Small intestine (tissue), 7 donors: ENCODE measurements at regions not wholly inside any gene's neighbourhood (a gene's known extent, or its start where the extent isn't known, plus 50 kb on each side); places are given as distances from the start of the nearest gene placed in this dataset.

Source experiments
- DNase-seq, 2 donors: peaks; one replicate each; pipeline versions ENCODE4 v3.0.0 to v3.0.0-alpha.2; 2013
- FAIRE-seq: peaks from 2 replicates; lab custom pipeline; 2012; peaks lifted over from hg19 to GRCh38; lab: Jason Lieb, UNC
- H3K27ac ChIP-seq, 3 donors: one replicate each; pipeline ENCODE4 v1.5.1; 2013; ENCODE audit warnings: low read length in 2 of 3, mild to moderate bottlenecking in 2 of 3, control low read depth in 1 of 3, inconsistent platforms in 1 of 3, low read depth in 1 of 3, moderate library complexity in 1 of 3
- H3K27me3 ChIP-seq, 3 donors: one replicate each; pipeline ENCODE4 v1.6.1; 2013; ENCODE audit warnings: low read length in 3 of 3, inconsistent platforms in 1 of 3; ENCODE audit not compliant: control insufficient read depth in 3 of 3, insufficient read depth in 3 of 3
- H3K36me3 ChIP-seq, 3 donors: one replicate each; pipeline ENCODE4 v1.6.1; 2013; ENCODE audit warnings: low read length in 3 of 3, inconsistent platforms in 1 of 3, low read depth in 1 of 3, mild to moderate bottlenecking in 1 of 3, moderate library complexity in 1 of 3; ENCODE audit not compliant: control insufficient read depth in 3 of 3, insufficient read depth in 2 of 3
- H3K4me1 ChIP-seq, 3 donors: one replicate each; pipeline ENCODE4 v1.6.1; 2013; ENCODE audit warnings: low read length in 2 of 3, inconsistent platforms in 1 of 3, low read depth in 1 of 3, mild to moderate bottlenecking in 1 of 3, moderate library complexity in 1 of 3; ENCODE audit not compliant: control insufficient read depth in 3 of 3, insufficient read depth in 2 of 3
- H3K4me3 ChIP-seq, 3 donors: one replicate each; pipeline ENCODE4 v1.5.1; 2013; ENCODE audit warnings: low read length in 3 of 3, control low read depth in 1 of 3, inconsistent platforms in 1 of 3, low read depth in 1 of 3, mild to moderate bottlenecking in 1 of 3, moderate library complexity in 1 of 3
- H3K9me3 ChIP-seq, 2 donors: one replicate each; pipeline ENCODE4 v1.6.1; 2013; ENCODE audit warnings: low read depth in 1 of 2, low read length in 1 of 2; ENCODE audit not compliant: control insufficient read depth in 2 of 2, insufficient read depth in 1 of 2
- WGBS, 3 donors: extraction: QIAGEN DNeasy Blood & Tissue Kit; methylation state at CpG; one replicate each; pipeline ENCODE4 v1.1.7; 2013; 5-methylcytosine and 5-hydroxymethylcytosine counted together
- donor health status: healthy with polysubstance abuse.
- donor health status: control.
- donor health status: control.
- donor health status: Bipolar disorder and iron deficiency.
- donor health status: healthy.

DNA sequence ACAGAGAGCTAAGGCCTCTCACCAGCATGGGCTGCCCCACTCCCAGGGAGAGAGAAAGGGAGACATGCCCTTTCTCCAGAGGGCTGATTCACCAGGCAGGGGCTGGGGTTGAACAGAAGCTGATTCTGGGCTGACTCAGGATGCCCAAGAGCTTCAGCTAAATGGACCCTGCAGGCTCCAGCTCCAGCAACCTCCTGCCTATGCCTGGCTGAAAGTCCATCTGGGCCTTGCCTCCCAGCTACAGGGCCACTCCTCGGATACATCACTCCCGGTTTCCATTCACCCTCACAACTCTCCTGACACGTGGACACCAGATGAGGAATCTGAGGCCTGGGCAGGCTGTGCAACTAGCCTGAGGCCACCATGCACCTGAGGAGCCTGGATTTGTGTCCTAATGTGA lies 215.5 kb downstream of the BUD13 start:
- no peaks in the 10 kb centered on the region for H3K36me3 ChIP-seq
- H3K27me3 ChIP-seq = peaks cover 0 to 3% (median 0%) of the 10 kb centered on the region in 3 donors
- no peak overlapping the region for H3K27ac ChIP-seq
- H3K4me3 ChIP-seq = no peak overlapping the region
- 54 to 81% (median 76%) methylated on average over 3 of the region's 3 CpGs for WGBS, 3 donors
- no peak for DNase-seq
- H3K9me3 ChIP-seq = no peaks in the 10 kb centered on the region
- no peak for FAIRE-seq
- no peaks in the 10 kb centered on the region for H3K4me1 ChIP-seq

DNA sequence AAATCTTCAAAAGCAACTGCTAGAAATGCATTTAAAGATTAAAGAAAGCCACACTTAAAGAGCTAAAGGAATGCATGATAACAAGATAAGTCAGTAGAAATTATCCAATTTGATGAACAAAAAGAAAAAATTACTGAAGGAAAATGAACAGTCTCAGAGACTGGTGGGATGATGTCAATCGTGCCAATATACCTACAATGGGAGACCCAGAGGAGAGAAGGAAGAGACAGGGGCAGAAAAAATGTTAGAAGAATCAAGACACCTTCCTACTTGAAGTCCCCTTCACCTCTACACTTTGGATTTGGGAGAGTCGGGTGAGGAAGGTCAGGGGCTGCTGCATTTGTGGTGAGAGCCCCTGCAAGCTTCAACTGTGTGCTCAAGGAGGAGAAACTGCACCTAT lies 216.3 kb downstream of the BUD13 start:
- Histone ChIP-seq H3K9me3 (no peaks in the 10 kb centered on the region), H3K36me3 (no peaks in the 10 kb centered on the region), H3K4me1 (no peaks in the 10 kb centered on the region), H3K27ac (no peak overlapping the region), H3K4me3 (no peak overlapping the region), H3K27me3 (peaks cover 0 to 3% (median 0%) of the 10 kb centered on the region in 3 donors)
- FAIRE-seq (no peak), DNase-seq (no peak)
- WGBS, 3 donors = 79 to 89% (median 83%) methylated on average over 2 of the region's 2 CpGs

DNA sequence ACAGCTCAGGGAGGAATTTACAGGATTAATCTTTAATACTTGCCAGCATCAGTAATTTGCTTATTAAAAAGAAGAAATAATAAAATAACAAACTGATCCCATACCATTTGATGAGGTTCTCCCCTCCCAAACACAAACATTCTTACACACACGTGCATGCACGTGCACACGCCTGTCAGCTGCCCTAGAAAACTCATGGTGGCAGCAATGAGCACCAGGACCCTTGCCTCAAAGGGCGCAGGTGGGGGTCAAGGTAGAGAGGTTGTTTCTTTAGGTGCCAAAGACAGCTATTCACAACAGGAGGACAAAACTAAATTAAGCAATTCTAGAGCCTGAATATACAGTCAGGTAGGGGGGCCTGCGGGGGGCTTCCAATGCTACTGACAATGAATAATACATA lies 219.3 kb downstream of the BUD13 start:
- Histone ChIP-seq H3K36me3 (no peaks in the 10 kb centered on the region), H3K27me3 (peaks cover 0 to 3% (median 0%) of the 10 kb centered on the region in 3 donors), H3K27ac (no peak overlapping the region), H3K4me1 (no peaks in the 10 kb centered on the region), H3K9me3 (peaks cover 2 to 11% of the 10 kb centered on the region in 2 donors), H3K4me3 (no peak overlapping the region)
- DNase-seq (peak in 1 of 2 donors; percentile 4), FAIRE-seq (no peak)
- WGBS, 3 donors = 61 to 62% (median 62%) methylated on average over 5 of the region's 5 CpGs

GRCh38 chr11:116551576-116551975 lies 221.2 kb downstream of the BUD13 start:
- DNase-seq = no peak
- 89 to 96% (median 92%) methylated on average over 4 of the region's 4 CpGs for WGBS, 3 donors
- Histone ChIP-seq H3K36me3 (no peaks in the 10 kb centered on the region), H3K27me3 (peaks cover 0 to 3% (median 0%) of the 10 kb centered on the region in 3 donors), H3K4me1 (no peaks in the 10 kb centered on the region), H3K27ac (no peak overlapping the region), H3K9me3 (peaks cover 2 to 12% of the 10 kb centered on the region in 2 donors), H3K4me3 (no peak overlapping the region)
- FAIRE-seq = no peak

- FAIRE-seq = no peak
- WGBS, 3 donors = 78 to 83% (median 81%) methylated on average over 7 of the region's 7 CpGs
- H3K36me3 ChIP-seq = no peaks in the 10 kb centered on the region
- peaks cover 0 to 4% (median 0%) of the 10 kb centered on the region in 3 donors for H3K27me3 ChIP-seq
- no peak overlapping the region for H3K4me3 ChIP-seq
- H3K27ac ChIP-seq = no peak overlapping the region
- peaks cover 2 to 12% of the 10 kb centered on the region in 2 donors for H3K9me3 ChIP-seq
- H3K4me1 ChIP-seq = no peaks in the 10 kb centered on the region
- no peak for DNase-seq
These were observed 224.5 kb downstream of the BUD13 start for GRCh38 chr11:116548256-116548655.

GRCh38 chr11:116547571-116547970 lies 225.2 kb downstream of the BUD13 start:
- peaks cover 2 to 12% of the 10 kb centered on the region in 2 donors for H3K9me3 ChIP-seq
- no peak for FAIRE-seq
- WGBS, 3 donors = 54 to 81% (median 67%) methylated on average over 2 of the region's 2 CpGs

DNA sequence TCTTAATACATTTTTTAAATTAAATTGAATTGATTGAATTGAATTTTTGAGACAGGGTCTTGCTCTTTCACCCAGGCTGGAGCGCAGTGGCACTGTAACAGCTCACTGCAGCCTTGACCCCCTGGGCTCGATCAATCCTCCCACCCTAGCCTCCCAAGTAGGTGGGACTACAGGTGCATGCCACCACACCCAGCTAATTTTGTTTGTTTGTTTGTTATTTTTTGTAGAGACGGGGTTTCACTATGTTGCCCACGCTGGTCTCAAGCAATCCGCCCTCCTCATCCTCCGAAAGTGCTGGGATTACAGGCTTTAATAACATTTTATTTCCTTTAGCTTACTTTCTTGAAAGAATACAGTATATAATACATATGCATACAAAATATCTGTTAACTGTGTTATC lies 226.9 kb downstream of the BUD13 start:
- H3K36me3 ChIP-seq = no peaks in the 10 kb centered on the region
- DNase-seq = no peak
- no peaks in the 10 kb centered on the region for H3K4me1 ChIP-seq
- WGBS, 3 donors = 81 to 88% (median 87%) methylated on average over 6 of the region's 6 CpGs
- peaks cover 2 to 12% of the 10 kb centered on the region in 2 donors for H3K9me3 ChIP-seq
- FAIRE-seq = no peak
- H3K27ac ChIP-seq = no peak overlapping the region
- H3K4me3 ChIP-seq = no peak overlapping the region
- H3K27me3 ChIP-seq = peaks cover 0 to 4% (median 0%) of the 10 kb centered on the region in 3 donors

More at GRCh38 chr11:116547571-116547970, 225.2 kb downstream of the BUD13 start:
- Histone ChIP-seq H3K36me3 (no peaks in the 10 kb centered on the region), H3K27me3 (peaks cover 0 to 4% (median 0%) of the 10 kb centered on the region in 3 donors), H3K4me1 (no peaks in the 10 kb centered on the region), H3K27ac (no peak overlapping the region), H3K4me3 (no peak overlapping the region)
- no peak for DNase-seq

DNA sequence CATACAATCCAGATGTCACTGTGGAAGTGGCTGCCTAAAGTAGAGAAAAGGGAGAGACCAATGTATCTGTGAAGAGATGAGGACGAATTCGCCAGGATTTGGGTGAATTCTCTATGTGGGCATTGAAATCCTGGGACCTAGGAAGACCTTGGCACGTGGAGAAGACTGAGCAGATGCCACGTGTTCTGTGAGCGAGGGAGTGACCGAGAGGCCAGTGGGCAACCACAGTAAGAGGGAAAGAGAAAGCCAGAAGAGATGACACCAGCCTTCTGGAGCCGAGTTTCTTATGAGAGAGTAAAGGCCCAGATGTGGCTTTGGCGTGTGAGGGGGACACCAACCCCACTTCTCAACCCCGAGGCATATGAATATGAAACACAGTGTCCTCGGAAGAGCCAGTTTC lies 228.1 kb downstream of the BUD13 start:
- WGBS, 3 donors = 83 to 87% (median 84%) methylated on average over 10 of the region's 10 CpGs
- DNase-seq = no peak
- Histone ChIP-seq H3K36me3 (no peaks in the 10 kb centered on the region), H3K27me3 (peaks cover 0 to 4% (median 0%) of the 10 kb centered on the region in 3 donors), H3K9me3 (peaks cover 2 to 12% of the 10 kb centered on the region in 2 donors), H3K27ac (no peak overlapping the region), H3K4me1 (no peaks in the 10 kb centered on the region), H3K4me3 (no peak overlapping the region)
- FAIRE-seq = no peak

- H3K4me1 ChIP-seq = no peaks in the 10 kb centered on the region
- 83 to 93% (median 93%) methylated on average over 4 of the region's 4 CpGs for WGBS, 3 donors
- no peak for FAIRE-seq
- DNase-seq = no peak
- no peaks in the 10 kb centered on the region for H3K36me3 ChIP-seq
- peaks cover 0 to 4% (median 3%) of the 10 kb centered on the region in 3 donors for H3K27me3 ChIP-seq
- no peak overlapping the region for H3K4me3 ChIP-seq
- peaks cover 2 to 11% of the 10 kb centered on the region in 2 donors for H3K9me3 ChIP-seq
- no peak overlapping the region for H3K27ac ChIP-seq
These were observed 228.8 kb downstream of the BUD13 start for GRCh38 chr11:116543911-116544475.
